Pancreas (tissue), 10 donors: ENCODE measurements at regions not wholly inside any gene's neighbourhood (a gene's known extent, or its start where the extent isn't known, plus 50 kb on each side); places are given as distances from the start of the nearest gene placed in this dataset.

Experiments used
- ATAC-seq, 4 donors: fragments of 200-7000 bp; cut with Tn5 transposase; one replicate each; pipeline versions ENCODE4 v1.8.0 to v1.9.1; 2020; ENCODE audit warnings: mild to moderate bottlenecking in 4 of 4, moderate library complexity in 4 of 4
- DNase-seq, 6 donors: peaks; one replicate each; pipeline ENCODE4 v3.0.0-alpha.2; 2020
- FAIRE-seq: peaks from 2 replicates; lab custom pipeline; 2012; peaks lifted over from hg19 to GRCh38; lab: Jason Lieb, UNC
- H3K27ac ChIP-seq, 4 donors: fragments of 200-600 bp; sonication (generic); 1 replicate in 3 of 4; 2 replicates in 1 of 4; pipeline versions ENCODE4 v1.5.0 to v1.8.0; 2020
- H3K27me3 ChIP-seq, 4 donors: fragments of 200-600 bp; one replicate each; pipeline ENCODE4 v1.8.0; 2021
- H3K36me3 ChIP-seq, 3 donors: fragments of 200-600 bp; sonication (generic) in 1 of 3; one replicate each; pipeline versions ENCODE4 v1.5.0 to v1.8.0; 2020 to 2021
- H3K4me1 ChIP-seq, 3 donors: fragments of 200-600 bp; one replicate each; pipeline ENCODE4 v1.8.0; 2021
- H3K4me3 ChIP-seq, 4 donors: fragments of 200-600 bp; sonication (generic) in 2 of 4; one replicate each; pipeline versions ENCODE4 v1.5.0 to v1.8.0; 2020 to 2021
- H3K9me3 ChIP-seq, 4 donors: fragments of 200-600 bp; one replicate each; pipeline ENCODE4 v1.8.0; 2021
- CTCF ChIP-seq, 4 donors: fragments of 200-600 bp; sonication (generic) in 3 of 4; IDR thresholded peaks; one replicate each; pipeline versions ENCODE4 v1.5.0 to v1.8.0; 2021; ENCODE audit warnings: antibody characterized with exemption in 4 of 4
- WGBS, 2 donors: extraction: QIAGEN DNeasy Blood & Tissue Kit; methylation state at CpG; one replicate each; pipeline ENCODE4 v1.1.7; 2013; 5-methylcytosine and 5-hydroxymethylcytosine counted together
- intact Hi-C, 3 donors: fragments of 100-400 bp; cut with DNase I; formaldehyde crosslinking; loops; one replicate each; pipeline versions ENCODE4 v1.11.1 to v1.14.2; 2022
- donor health status: healthy with polysubstance abuse.
- donor health status: DM: no; HTN: no; CAD: no; lungs with moderate emphysema.
- donor health status: DM: no; HTN: no; CAD: no.
- donor health status: control.
- donor health status: control.
- donor health status: Bipolar disorder and iron deficiency.
- donor health status: DM: yes; HTN: yes; CAD: no.
- donor health status: DM: no; HTN: no; CAD: no.
- donor health status: DM: no; HTN: no; CAD: no.
- donor health status: DM: yes; HTN: yes; CAD: no.

DNA sequence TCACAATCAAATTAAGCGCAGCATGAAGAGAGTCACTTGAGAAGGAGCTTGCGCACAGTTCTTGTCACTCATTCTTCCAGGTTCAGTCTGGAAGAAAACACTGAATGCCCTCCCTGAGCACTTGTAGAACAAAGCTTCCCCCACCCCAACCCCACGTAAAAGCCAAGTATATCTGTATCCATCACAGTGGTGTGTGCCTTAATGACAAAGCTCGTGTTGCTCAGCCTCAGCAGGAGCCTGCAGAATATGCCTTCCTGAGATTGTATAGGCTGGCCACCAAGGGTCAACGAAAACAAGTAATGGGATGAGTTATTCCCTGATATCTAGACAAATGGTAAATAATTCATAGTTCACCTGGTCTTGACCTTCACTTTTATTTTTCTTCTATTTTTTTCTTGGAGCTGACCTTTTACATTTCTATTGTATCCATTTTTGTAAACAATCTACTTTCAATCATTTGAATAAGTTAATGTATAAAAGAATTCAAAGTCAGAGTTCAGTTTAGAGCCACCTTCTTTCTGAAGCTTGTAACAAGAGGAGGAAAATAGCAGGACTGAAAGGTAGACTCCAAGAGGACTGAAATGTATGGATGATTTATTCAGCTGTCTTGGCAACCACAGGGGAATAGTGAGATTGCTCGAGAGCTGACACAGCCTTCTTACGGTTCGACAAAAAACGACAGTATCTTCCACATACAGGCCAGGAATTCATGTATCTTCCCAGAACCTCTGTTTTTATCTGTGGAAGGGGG is 405.5 kb upstream of the TPM1 start:
- Histone ChIP-seq H3K9me3 (no peaks in the 10 kb centered on the region), H3K4me3 (no peak overlapping the region), H3K27ac (no peak overlapping the region), H3K36me3 (no peaks in the 10 kb centered on the region), H3K4me1 (no peaks in the 10 kb centered on the region), H3K27me3 (no peaks in the 10 kb centered on the region)
- DNase-seq (no peak), ATAC-seq (no peak), FAIRE-seq (no peak)
- intact Hi-C loops: no loop called here
- WGBS, 2 donors: 62 to 66% methylated on average over 9 of the region's 9 CpGs
- TF ChIP-seq CTCF (IDR thresholded peaks at IDR 0.05): no peak

- Histone ChIP-seq H3K4me1 (no peaks in the 10 kb centered on the region), H3K4me3 (no peak overlapping the region), H3K27ac (no peak overlapping the region), H3K9me3 (no peaks in the 10 kb centered on the region), H3K27me3 (no peaks in the 10 kb centered on the region), H3K36me3 (no peaks in the 10 kb centered on the region)
- WGBS, 2 donors: 72 to 77% methylated on average over 5 of the region's 5 CpGs
- no peak for ATAC-seq
- FAIRE-seq: no peak
- no peak for DNase-seq
- no peak for TF ChIP-seq CTCF (IDR thresholded peaks at IDR 0.05)
- intact Hi-C loops: no loop called here
Measured at GRCh38 chr15:62637574-62637897, 405.0 kb upstream of the TPM1 start.

GRCh38 chr15:62637950-62638619 is 404.5 kb upstream of the TPM1 start:
- TF ChIP-seq CTCF (IDR thresholded peaks at IDR 0.05): no peak
- Histone ChIP-seq H3K4me3 (no peak overlapping the region), H3K9me3 (no peaks in the 10 kb centered on the region), H3K27ac (no peak overlapping the region), H3K36me3 (no peaks in the 10 kb centered on the region), H3K27me3 (no peaks in the 10 kb centered on the region), H3K4me1 (no peaks in the 10 kb centered on the region)
- FAIRE-seq: no peak
- 95% methylated on average over 8 of the region's 8 CpGs for WGBS, 2 donors
- intact Hi-C loops: no loop called here
- DNase-seq: no peak
- no peak for ATAC-seq

DNA sequence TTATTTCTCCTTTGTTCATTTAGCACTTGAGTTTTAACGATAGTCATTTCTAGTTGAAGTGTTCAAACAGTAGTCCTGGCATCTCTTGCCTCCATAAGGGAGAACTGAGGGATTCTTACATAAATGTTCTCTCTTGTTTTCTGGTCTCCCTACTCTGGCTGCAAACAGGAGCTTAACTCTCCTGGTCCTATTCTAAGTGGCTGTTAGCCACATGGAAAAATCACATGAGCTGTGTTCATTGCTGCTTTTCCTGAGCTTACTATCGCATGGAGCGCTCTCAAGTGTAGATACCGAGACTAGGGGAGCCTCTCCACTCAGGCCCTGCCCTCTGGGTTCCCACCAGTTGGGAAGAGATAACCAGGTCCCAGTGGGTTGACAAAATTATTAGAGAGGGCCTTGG is 403.1 kb upstream of the TPM1 start:
- WGBS, 2 donors: 89 to 91% methylated on average over 4 of the region's 4 CpGs
- Histone ChIP-seq H3K27ac (no peak overlapping the region), H3K36me3 (no peaks in the 10 kb centered on the region), H3K4me1 (no peaks in the 10 kb centered on the region), H3K27me3 (no peaks in the 10 kb centered on the region), H3K4me3 (no peak overlapping the region), H3K9me3 (no peaks in the 10 kb centered on the region)
- intact Hi-C loops: no loop called here
- FAIRE-seq (no peak), ATAC-seq (no peak), DNase-seq (no peak)
- no peak for TF ChIP-seq CTCF (IDR thresholded peaks at IDR 0.05)
